Neuronal stem cell (in vitro differentiated cells): ENCODE measurements at regions not wholly inside any gene's neighbourhood (a gene's known extent, or its start where the extent isn't known, plus 50 kb on each side); places are given as distances from the start of the nearest gene placed in this dataset.

Experiments used
- DNase-seq: peaks from one replicate; pipeline ENCODE4 v3.0.0-alpha.2; 2013; ENCODE audit warnings: low spot score
- H2AFZ ChIP-seq: one replicate; pipeline ENCODE4 v1.6.1; 2013; ENCODE audit warnings: mild to moderate bottlenecking, low read length, inconsistent platforms
- H2AK5ac ChIP-seq: 2 replicates; pipeline ENCODE4 v1.6.1; 2013; ENCODE audit warnings: low read depth, mild to moderate bottlenecking, inconsistent platforms, low read length, moderate library complexity, mixed read lengths
- H2BK120ac ChIP-seq: 2 replicates; pipeline ENCODE4 v1.6.1; 2013; ENCODE audit warnings: low read depth, mild to moderate bottlenecking, inconsistent platforms, low read length, moderate library complexity, mixed read lengths
- H2BK12ac ChIP-seq: one replicate; pipeline ENCODE4 v1.6.1; 2013; ENCODE audit warnings: low read length, inconsistent platforms
- H2BK15ac ChIP-seq: 2 replicates; pipeline ENCODE4 v1.6.1; 2013; ENCODE audit warnings: mild to moderate bottlenecking, low read length, inconsistent platforms, mixed read lengths
- H2BK5ac ChIP-seq: one replicate; pipeline ENCODE4 v1.6.1; 2013; ENCODE audit warnings: inconsistent platforms, mild to moderate bottlenecking, low read length, moderate library complexity
- H3K14ac ChIP-seq: one replicate; pipeline ENCODE4 v1.6.1; 2013; ENCODE audit warnings: low read length, inconsistent platforms
- H3K18ac ChIP-seq: 2 replicates; pipeline ENCODE4 v1.6.1; 2013; ENCODE audit warnings: low read length, inconsistent platforms
- H3K23ac ChIP-seq: 2 replicates; pipeline ENCODE4 v1.6.1; 2013; ENCODE audit warnings: low read depth, mild to moderate bottlenecking, mixed read lengths, low read length, inconsistent platforms; ENCODE audit not compliant: poor library complexity
- H3K27ac ChIP-seq: replicated peaks from 3 replicates; pipeline ENCODE4 v1.5.1; 2013; ENCODE audit warnings: low read length, inconsistent platforms
- H3K27me3 ChIP-seq, 3 experiments: 2 replicates each; pipeline ENCODE4 v1.6.1; 2013; ENCODE audit warnings: low read length in 3 of 3, mild to moderate bottlenecking in 2 of 3, inconsistent platforms in 1 of 3, low read depth in 1 of 3, mixed read lengths in 1 of 3, moderate library complexity in 1 of 3; ENCODE audit not compliant: control insufficient read depth in 3 of 3, insufficient read depth in 3 of 3
- H3K36me3 ChIP-seq, 2 donors: replicated peaks in 1 of 2; 2 replicates each; pipeline ENCODE4 v1.6.1; 2013; ENCODE audit warnings: low read length in 2 of 2; ENCODE audit not compliant: control insufficient read depth in 2 of 2, insufficient read depth in 2 of 2
- H3K4ac ChIP-seq: 2 replicates; pipeline ENCODE4 v1.6.1; 2013; ENCODE audit warnings: inconsistent platforms, mild to moderate bottlenecking, low read length, moderate library complexity
- H3K4me1 ChIP-seq, 2 donors: 1 replicate in 1 of 2; 2 replicates in 1 of 2; pipeline ENCODE4 v1.6.1; 2013; ENCODE audit warnings: low read length in 2 of 2, low read depth in 1 of 2; ENCODE audit not compliant: control insufficient read depth in 2 of 2, insufficient read depth in 1 of 2
- H3K4me2 ChIP-seq: one replicate; pipeline ENCODE4 v1.6.1; 2013; ENCODE audit warnings: mild to moderate bottlenecking, low read length, inconsistent platforms; ENCODE audit not compliant: insufficient read depth, poor library complexity, severe bottlenecking
- H3K4me3 ChIP-seq, 2 donors: 2 replicates each; pipeline ENCODE4 v1.5.1; 2013; ENCODE audit warnings: low read length in 2 of 2, mild to moderate bottlenecking in 2 of 2, inconsistent platforms in 1 of 2, moderate library complexity in 1 of 2
- H3K79me1 ChIP-seq: one replicate; pipeline ENCODE4 v1.6.1; 2013; ENCODE audit warnings: low read depth, mild to moderate bottlenecking, inconsistent platforms, low read length, moderate library complexity
- H3K9ac ChIP-seq: one replicate; pipeline ENCODE4 v1.6.1; 2013; ENCODE audit warnings: mild to moderate bottlenecking, low read depth, low read length, inconsistent platforms; ENCODE audit not compliant: poor library complexity
- H3K9me3 ChIP-seq, 2 donors: replicated peaks in 1 of 2; 2 replicates each; pipeline versions ENCODE3 to v1.6.1; 2013; ENCODE audit warnings: low read length in 2 of 2, mild to moderate bottlenecking in 2 of 2, inconsistent platforms in 1 of 2, low read depth in 1 of 2, mixed read lengths in 1 of 2, moderate library complexity in 1 of 2; ENCODE audit not compliant: control insufficient read depth in 2 of 2, insufficient read depth in 1 of 2
- H4K8ac ChIP-seq: one replicate; pipeline ENCODE4 v1.6.1; 2013; ENCODE audit warnings: low read depth, mild to moderate bottlenecking, inconsistent platforms, low read length, moderate library complexity
- H4K91ac ChIP-seq: one replicate; pipeline ENCODE4 v1.6.1; 2013; ENCODE audit warnings: low read length, low read depth, mild to moderate bottlenecking, inconsistent platforms; ENCODE audit not compliant: poor library complexity
- WGBS, 2 donors: extraction: QIAGEN DNeasy Blood & Tissue Kit; methylation state at CpG; one replicate each; pipeline ENCODE4 v1.1.7; 2013; ENCODE audit warnings: missing lambda C conversion rate in 2 of 2, mixed read lengths in 1 of 2; ENCODE audit not compliant: insufficient read length in 2 of 2, insufficient replicate concordance in 1 of 2; ENCODE audit errors: extremely low coverage in 2 of 2; 5-methylcytosine and 5-hydroxymethylcytosine counted together

DNA sequence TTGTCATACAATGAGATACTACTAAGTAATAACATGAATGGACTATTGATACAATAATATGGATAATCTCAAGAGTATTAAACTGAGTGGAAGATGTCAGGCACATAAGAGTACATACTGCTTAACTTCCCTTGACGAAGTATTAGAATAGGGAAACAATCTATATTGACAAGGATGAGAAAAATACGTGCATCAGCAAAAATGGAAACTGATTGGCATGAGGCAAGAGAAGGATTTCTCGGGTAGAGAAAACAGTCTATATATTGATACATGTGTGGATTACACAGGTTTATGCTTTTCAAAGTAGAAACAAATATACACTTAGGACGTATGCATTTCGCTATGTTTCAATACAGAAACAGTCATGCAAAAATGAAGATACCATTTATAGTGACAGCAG is 57.4 kb downstream of the PRR20E start:
- Histone ChIP-seq H3K79me1 (no peaks in the 10 kb centered on the region), H2BK15ac (no peak overlapping the region), H4K91ac (no peak overlapping the region), H2AK5ac (no peak overlapping the region), H3K23ac (no peak overlapping the region), H3K4me3 (no peak overlapping the region), H3K14ac (no peak overlapping the region), H3K4ac (no peak overlapping the region), H2AFZ (no peak overlapping the region), H3K27me3 (no peaks in the 10 kb centered on the region), H3K36me3 (no peaks in the 10 kb centered on the region), H3K18ac (no peak overlapping the region), H3K4me1 (no peaks in the 10 kb centered on the region), H2BK12ac (no peak overlapping the region), H3K27ac (no peak overlapping the region), H3K9ac (no peak overlapping the region), H4K8ac (no peak overlapping the region), H2BK5ac (no peak overlapping the region), H3K4me2 (no peak overlapping the region), H2BK120ac (no peak overlapping the region), H3K9me3 (no peaks in the 10 kb centered on the region)
- no CpG with 5 or more reads among the region's 5 CpGs for WGBS, 2 donors
- DNase-seq: no peak

DNA sequence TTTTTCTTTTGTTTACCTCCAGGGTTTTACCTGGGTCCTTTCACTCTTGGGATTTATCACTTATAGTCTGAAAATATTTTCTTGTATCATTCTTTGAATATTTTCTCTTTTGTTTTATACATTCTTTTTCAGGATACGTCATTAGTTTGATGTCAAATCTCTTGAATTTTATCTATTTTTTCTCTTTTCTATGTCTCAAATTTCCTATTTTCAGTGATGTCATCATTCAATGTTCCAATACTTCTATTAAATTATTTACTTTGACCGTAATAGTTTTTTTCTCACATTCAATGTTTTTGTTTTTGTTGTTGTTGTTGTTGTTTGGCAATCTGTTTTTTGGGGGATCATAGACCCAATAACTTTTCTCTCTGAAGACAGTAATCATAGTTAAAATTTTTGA is 83.5 kb downstream of the PRR20E start:
- H3K23ac ChIP-seq: no peak overlapping the region
- H2AK5ac ChIP-seq: no peak overlapping the region
- H2AFZ ChIP-seq: no peak overlapping the region
- no peak for DNase-seq
- WGBS, 2 donors: no CpG with 5 or more reads among the region's 2 CpGs
- H3K79me1 ChIP-seq: no peaks in the 10 kb centered on the region
- no peak overlapping the region for H3K18ac ChIP-seq
- H3K9ac ChIP-seq: no peak overlapping the region
- H2BK12ac ChIP-seq: no peak overlapping the region
- no peak overlapping the region for H4K8ac ChIP-seq
- no peak overlapping the region for H2BK5ac ChIP-seq
- no peak overlapping the region for H3K14ac ChIP-seq
- no peak overlapping the region for H4K91ac ChIP-seq
- H2BK120ac ChIP-seq: no peak overlapping the region
- no peak overlapping the region for H3K4ac ChIP-seq
- H3K27ac ChIP-seq: no peak overlapping the region
- no peaks in the 10 kb centered on the region for H3K36me3 ChIP-seq
- no peak overlapping the region for H2BK15ac ChIP-seq
- no peak overlapping the region for H3K4me3 ChIP-seq
- no peaks in the 10 kb centered on the region for H3K4me1 ChIP-seq
- no peaks in the 10 kb centered on the region for H3K27me3 ChIP-seq
- H3K9me3 ChIP-seq: no peaks in the 10 kb centered on the region
- H3K4me2 ChIP-seq: no peak overlapping the region

DNA sequence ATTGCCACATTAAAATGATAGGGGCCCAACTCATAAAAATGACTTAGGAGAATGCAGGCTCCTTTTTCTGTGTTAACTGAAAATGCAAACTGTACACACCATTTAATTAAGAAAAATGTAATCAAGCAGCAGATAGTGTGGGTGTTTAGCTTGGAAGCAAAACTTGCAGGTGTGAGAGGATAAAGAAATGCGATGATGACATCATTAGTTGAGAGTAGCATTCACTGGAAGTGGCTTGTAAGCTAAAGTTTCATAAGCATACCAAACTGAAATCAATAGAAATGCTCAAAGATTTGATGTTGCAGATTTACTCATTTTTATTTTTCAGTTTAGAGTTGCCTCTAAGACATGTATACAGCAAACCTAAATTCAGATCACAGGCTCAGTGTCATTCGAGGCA is 86.6 kb downstream of the PRR20E start:
- no peak overlapping the region for H2BK15ac ChIP-seq
- no peak overlapping the region for H3K4me2 ChIP-seq
- H4K8ac ChIP-seq: no peak overlapping the region
- H3K4me1 ChIP-seq: no peaks in the 10 kb centered on the region
- no peak overlapping the region for H2BK5ac ChIP-seq
- DNase-seq: no peak
- H3K9me3 ChIP-seq: no peaks in the 10 kb centered on the region
- no peak overlapping the region for H3K27ac ChIP-seq
- no peaks in the 10 kb centered on the region for H3K79me1 ChIP-seq
- no peak overlapping the region for H3K23ac ChIP-seq
- no peak overlapping the region for H3K4ac ChIP-seq
- H2BK120ac ChIP-seq: no peak overlapping the region
- H3K14ac ChIP-seq: no peak overlapping the region
- no peak overlapping the region for H2BK12ac ChIP-seq
- H3K27me3 ChIP-seq: no peaks in the 10 kb centered on the region
- H3K4me3 ChIP-seq: no peak overlapping the region
- H3K18ac ChIP-seq: no peak overlapping the region
- WGBS, 2 donors: no CpG with 5 or more reads among the region's 2 CpGs
- H3K9ac ChIP-seq: no peak overlapping the region
- H3K36me3 ChIP-seq: no peaks in the 10 kb centered on the region
- no peak overlapping the region for H4K91ac ChIP-seq
- no peak overlapping the region for H2AFZ ChIP-seq
- H2AK5ac ChIP-seq: no peak overlapping the region

DNA sequence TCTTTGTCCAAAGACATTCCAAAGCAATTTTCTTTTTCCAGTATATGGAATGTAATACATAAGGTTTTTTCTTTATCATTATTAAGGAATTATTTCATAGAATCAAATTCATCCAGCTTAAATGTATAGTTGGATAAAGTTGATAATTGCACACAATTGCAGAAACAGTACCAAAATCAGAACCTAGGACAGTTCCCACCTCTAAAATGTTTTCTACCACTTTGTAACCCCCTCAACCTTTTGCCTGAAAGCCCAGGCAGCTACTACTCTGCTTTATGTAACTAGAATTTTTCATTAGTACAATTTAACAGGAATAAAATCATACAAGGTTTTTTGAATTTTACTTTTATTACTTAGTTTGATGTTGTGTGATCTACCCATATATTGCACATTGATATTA is 98.0 kb downstream of the PRR20E start:
- no peak for DNase-seq
- Histone ChIP-seq H3K27me3 (no peaks in the 10 kb centered on the region), H2AK5ac (no peak overlapping the region), H3K4me3 (no peak overlapping the region), H3K4me1 (no peaks in the 10 kb centered on the region), H4K8ac (no peak overlapping the region), H2BK12ac (no peak overlapping the region), H3K9ac (no peak overlapping the region), H2BK120ac (no peak overlapping the region), H3K23ac (no peak overlapping the region), H3K79me1 (no peaks in the 10 kb centered on the region), H3K4me2 (no peak overlapping the region), H2BK15ac (no peak overlapping the region), H3K18ac (no peak overlapping the region), H2AFZ (no peak overlapping the region), H3K36me3 (no peaks in the 10 kb centered on the region), H3K9me3 (peaks cover 0 to 3% of the 10 kb centered on the region in 2 donors), H4K91ac (no peak overlapping the region), H2BK5ac (no peak overlapping the region), H3K4ac (no peak overlapping the region), H3K14ac (no peak overlapping the region), H3K27ac (no peak overlapping the region)
